Motor neuron (in vitro differentiated cells): ENCODE measurements at regions not wholly inside any gene's neighbourhood (a gene's known extent, or its start where the extent isn't known, plus 50 kb on each side); places are given as distances from the start of the nearest gene placed in this dataset.
"Not testable (repeated sequence)": the region's sequence is repeated elsewhere in the genome, so short reads cannot be mapped to it uniquely, and the experiment has no call there.

Experiments
- ATAC-seq, 8 experiments: fragments of 200-7000 bp; cut with Tn5 transposase; replicated peaks in 6 of 8; 2 replicates each; pipeline ENCODE4 v1.8.0; 2021; ENCODE audit warnings: mild to moderate bottlenecking in 8 of 8, moderate library complexity in 8 of 8
- H3K27ac ChIP-seq, 2 donors: fragments of 250-450 bp; sonication (Bioruptor Pico); 2 replicates each; pipeline ENCODE4 v1.9.0; 2021; ENCODE audit warnings: antibody characterized with exemption in 2 of 2, mild to moderate bottlenecking in 2 of 2, moderate library complexity in 1 of 2
- H3K4me1 ChIP-seq, 2 donors: fragments of 250-450 bp; sonication (Bioruptor Pico); replicated peaks in 1 of 2; 2 replicates each; pipeline ENCODE4 v1.6.1; 2021; ENCODE audit warnings: antibody characterized with exemption in 2 of 2, mild to moderate bottlenecking in 2 of 2, moderate library complexity in 1 of 2
- H3K4me3 ChIP-seq, 5 donors: fragments of 250-450 bp; sonication (Bioruptor Pico); 2 replicates each; pipeline ENCODE4 v1.9.0; 2021; ENCODE audit warnings: antibody characterized with exemption in 5 of 5, mild to moderate bottlenecking in 5 of 5, moderate library complexity in 4 of 5
- WGBS, 10 experiments: fragments of 450-650 bp; shearing (Covaris generic); methylation state at CpG; one replicate each; pipeline ENCODE4 v1.0.0; 2022; 5-methylcytosine and 5-hydroxymethylcytosine counted together
- in situ Hi-C, 9 experiments: fragments of 400-800 bp; cut with MboI; loops; one replicate each; pipeline ENCODE4 v1.15.0; 2021; ENCODE audit warnings: low sequenced_read_pairs in 9 of 9, low pct_unique_long_range_greater_than_20kb in 2 of 9; ENCODE audit not compliant: unreplicated experiment in 9 of 9

DNA sequence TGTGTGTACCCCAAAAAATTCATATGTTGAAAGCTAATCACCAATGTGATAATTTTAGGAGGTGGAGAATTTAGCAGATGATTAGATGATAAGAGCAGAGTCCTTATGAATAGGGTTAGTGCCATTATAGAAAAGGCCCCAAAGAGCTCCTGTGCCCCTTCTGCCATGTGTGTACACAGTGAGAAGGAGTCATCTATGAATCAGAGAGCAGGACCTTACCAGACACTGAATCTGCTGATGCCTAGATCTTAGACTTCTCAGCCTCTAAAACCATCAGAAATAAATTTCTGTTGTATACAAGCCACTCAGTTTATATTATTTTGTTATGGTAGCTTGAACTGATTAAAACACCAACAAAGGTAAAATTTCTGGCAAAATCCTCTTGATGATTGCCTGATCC is 560.0 kb upstream of the CDH2 start:
- H3K4me1 ChIP-seq, result no peaks in the 10 kb centered on the region
- H3K27ac ChIP-seq, result no peak overlapping the region
- H3K4me3 ChIP-seq, result no peak overlapping the region
- ATAC-seq, result no peak
- in situ Hi-C loops, result no loop called here

DNA sequence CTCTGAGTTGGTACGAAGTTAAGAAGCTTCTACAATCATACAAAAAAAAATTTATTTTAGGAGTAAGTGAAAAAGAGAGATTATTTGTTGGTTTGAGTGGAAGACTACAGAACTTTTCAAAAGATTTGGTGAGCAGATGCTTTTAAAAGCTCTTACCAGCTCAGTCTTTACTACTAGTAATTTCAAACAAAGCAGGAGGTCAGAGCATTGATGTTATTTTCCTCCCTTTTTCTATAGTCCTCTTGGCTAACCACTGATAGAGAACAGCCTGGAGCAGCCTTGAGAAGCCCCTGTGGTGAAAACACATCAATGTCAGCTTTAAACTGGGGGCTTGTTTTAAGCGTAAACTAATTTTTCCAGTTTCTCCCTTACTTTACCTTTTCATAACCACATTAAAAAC is 559.3 kb upstream of the CDH2 start:
- no peak for ATAC-seq
- H3K4me1 ChIP-seq, result no peaks in the 10 kb centered on the region
- 0 to 100% (median 90%) methylated on average over 1 to 2 of the region's 2 CpGs for WGBS, 10 experiments
- in situ Hi-C loops, result no loop called here
- no peak overlapping the region for H3K27ac ChIP-seq
- H3K4me3 ChIP-seq, result no peak overlapping the region

DNA sequence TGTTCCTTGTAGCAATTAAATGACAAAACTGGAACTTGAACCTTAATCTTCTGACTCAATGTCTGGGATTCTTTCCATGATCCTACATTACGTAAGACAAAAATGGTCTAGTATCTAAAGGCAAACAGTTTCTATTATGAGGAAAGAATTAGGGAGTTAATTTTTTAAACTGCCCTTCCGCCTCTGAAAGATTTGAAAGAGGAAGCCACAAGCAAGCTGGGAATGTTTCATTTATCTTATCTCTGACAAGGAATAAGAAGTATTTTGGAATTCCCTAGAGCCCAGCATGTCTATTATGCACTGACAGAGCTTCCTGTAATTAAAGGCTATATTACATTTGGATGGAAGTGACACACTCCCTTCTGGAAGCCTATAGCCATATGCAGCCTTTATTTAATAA is 558.8 kb upstream of the CDH2 start:
- H3K27ac ChIP-seq, result no peak overlapping the region
- in situ Hi-C loops, result no loop called here
- H3K4me1 ChIP-seq, result no peaks in the 10 kb centered on the region
- no peak for ATAC-seq
- 36 to 90% (median 78%) methylated on average over 1 to 2 of the region's 2 CpGs; no CpG with 5 or more reads in 1 of the 10 experiments for WGBS, 10 experiments
- no peak overlapping the region for H3K4me3 ChIP-seq

DNA sequence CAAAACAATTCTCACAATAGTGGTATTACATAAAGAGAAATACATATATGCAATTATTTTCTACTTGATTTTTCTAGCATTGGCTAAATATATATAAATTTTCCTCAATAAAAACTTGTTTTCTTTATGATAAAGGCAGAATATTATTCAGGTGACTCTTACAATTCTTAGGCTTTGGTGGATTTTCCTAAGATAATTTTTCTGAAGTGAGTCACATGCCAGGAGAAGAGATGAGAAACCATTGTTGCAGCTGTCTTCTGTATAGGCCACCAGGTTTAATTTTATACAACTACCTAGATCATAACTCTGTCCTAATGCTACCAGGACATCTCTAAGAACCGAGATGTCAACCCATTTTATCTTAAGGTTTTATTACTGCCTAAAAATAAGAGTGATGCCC is 552.4 kb upstream of the CDH2 start:
- Histone ChIP-seq H3K4me1 (no peaks in the 10 kb centered on the region), H3K27ac (no peak overlapping the region), H3K4me3 (no peak overlapping the region)
- in situ Hi-C loops, result no loop called here
- no peak for ATAC-seq
- 0 to 100% (median 84%) methylated on average over 1 of the region's 1 CpG; no CpG with 5 or more reads in 2 of the 10 experiments for WGBS, 10 experiments

GRCh38 chr18:28728891-28729290 is 552.0 kb upstream of the CDH2 start:
- no peak for ATAC-seq
- H3K27ac ChIP-seq, result no peak overlapping the region
- no peaks in the 10 kb centered on the region for H3K4me1 ChIP-seq
- H3K4me3 ChIP-seq, result no peak overlapping the region
- in situ Hi-C loops, result no loop called here
- WGBS, 10 experiments, result 8 to 63% (median 50%) methylated on average over 1 to 2 of the region's 2 CpGs; no CpG with 5 or more reads in 2 of the 10 experiments

GRCh38 chr18:28727189-28727588 is 550.3 kb upstream of the CDH2 start:
- H3K4me1 ChIP-seq, in situ Hi-C loops, H3K4me3 ChIP-seq, H3K27ac ChIP-seq, ATAC-seq: not testable (repeated sequence)
- 75 to 100% (median 97%) methylated on average over 1 to 4 of the region's 4 CpGs; no CpG with 5 or more reads in 3 of the 10 experiments for WGBS, 10 experiments

- WGBS, 10 experiments, result 69 to 100% (median 93%) methylated on average over 1 to 2 of the region's 2 CpGs; no CpG with 5 or more reads in 2 of the 10 experiments
- in situ Hi-C loops, result no loop called here
- Histone ChIP-seq H3K27ac (no peak overlapping the region), H3K4me1 (no peaks in the 10 kb centered on the region), H3K4me3 (no peak overlapping the region)
- no peak for ATAC-seq
These were observed 548.9 kb upstream of the CDH2 start for GRCh38 chr18:28725876-28726275.

DNA sequence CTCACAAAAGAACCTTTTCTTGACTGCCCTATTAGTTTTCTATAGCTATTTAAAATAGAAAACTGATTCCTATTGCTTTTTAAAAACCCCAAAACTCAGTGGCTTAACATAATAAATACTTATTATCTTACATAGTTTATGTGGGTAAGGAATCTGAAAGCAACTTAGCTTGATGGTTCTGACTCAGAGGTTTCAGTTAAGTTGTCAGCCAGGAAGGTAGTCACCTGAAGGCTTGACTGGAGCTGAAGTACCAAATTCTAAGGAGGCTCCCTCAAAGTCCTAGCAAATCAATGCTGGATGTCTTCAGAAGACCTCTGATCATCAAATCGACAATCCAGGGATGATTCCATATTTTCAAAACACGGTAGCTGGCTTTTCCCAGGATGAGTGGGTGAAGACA is 546.6 kb upstream of the CDH2 start:
- 0 to 90% (median 68%) methylated on average over 2 of the region's 2 CpGs; no CpG with 5 or more reads in 2 of the 10 experiments for WGBS, 10 experiments
- Histone ChIP-seq H3K4me3 (no peak overlapping the region), H3K4me1 (no peaks in the 10 kb centered on the region), H3K27ac (no peak overlapping the region)
- no peak for ATAC-seq
- in situ Hi-C loops, result no loop called here

GRCh38 chr18:28718696-28719095 is 541.8 kb upstream of the CDH2 start:
- no peak overlapping the region for H3K4me3 ChIP-seq
- H3K27ac ChIP-seq, result no peak overlapping the region
- no peak for ATAC-seq
- peaks cover 2 to 11% of the 10 kb centered on the region in 2 donors for H3K4me1 ChIP-seq
- in situ Hi-C loops, result no loop called here

DNA sequence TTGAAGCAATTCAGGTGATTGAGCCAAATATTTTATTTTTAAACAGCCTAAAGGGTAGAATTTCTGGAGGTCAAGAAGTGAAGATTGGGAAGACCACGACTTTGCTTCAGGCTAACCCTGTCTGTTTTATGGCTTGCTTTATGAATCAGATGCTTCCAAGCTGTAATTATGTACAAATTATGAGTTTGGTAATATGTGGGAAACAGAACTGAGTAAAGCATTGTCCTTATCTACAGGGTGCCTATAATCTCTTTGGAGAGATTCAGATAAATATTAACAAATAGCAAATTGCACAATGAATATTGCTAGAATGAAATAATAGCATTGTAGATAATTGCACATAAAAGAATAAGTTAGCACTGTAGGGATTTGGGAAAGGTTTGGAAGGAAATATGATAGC is 539.4 kb upstream of the CDH2 start:
- 10 to 100% (median 50%) methylated on average over 1 of the region's 1 CpG; no CpG with 5 or more reads in 2 of the 10 experiments for whole genome bisulfite sequencing, 10 experiments
- in situ Hi-C loops, result no loop called here
- Histone ChIP-seq H3K4me3 (no peak overlapping the region), H3K27ac (no peak overlapping the region), H3K4me1 (peaks cover 2 to 26% of the 10 kb centered on the region in 2 donors)
- peak in 1 of 8 experiments; percentile 30 for ATAC-seq

DNA sequence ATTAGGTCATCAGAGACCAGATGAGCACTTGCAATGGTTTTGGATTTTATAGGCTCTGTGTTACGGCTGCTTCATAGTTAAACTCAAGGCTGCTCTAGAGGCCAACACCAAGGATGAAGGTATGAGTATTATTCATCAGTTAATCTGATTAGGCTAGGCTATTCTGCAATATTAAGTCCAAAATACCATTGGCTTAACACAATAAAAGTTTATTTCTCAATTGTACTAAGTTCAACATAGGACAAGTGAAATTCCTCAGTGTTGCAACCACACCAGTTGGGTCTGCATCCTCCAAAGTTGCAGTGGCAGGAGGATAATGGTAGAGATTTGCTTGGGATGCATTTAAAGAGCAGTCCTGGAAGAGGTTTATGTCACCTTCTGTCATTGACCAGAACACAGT is 538.3 kb upstream of the CDH2 start:
- 80 to 100% (median 100%) methylated on average over 1 of the region's 1 CpG; no CpG with 5 or more reads in 6 of the 10 experiments for WGBS, 10 experiments
- in situ Hi-C loops, result no loop called here

GRCh38 chr18:28714498-28714897 is 537.6 kb upstream of the CDH2 start:
- peaks cover 2 to 26% of the 10 kb centered on the region in 2 donors for H3K4me1 ChIP-seq
- peak in 5 of 8 experiments; percentile 47 to 89 (median 65) for ATAC-seq
- in situ Hi-C loops, result no loop called here
- H3K27ac ChIP-seq, result peak overlapping the region in 1 of 2 donors; percentile 26
- no peak overlapping the region for H3K4me3 ChIP-seq

More for the DNA sequence above, 538.3 kb upstream of the CDH2 start:
- Histone ChIP-seq H3K4me3 (no peak overlapping the region), H3K27ac (peak overlapping the region in 1 of 2 donors; percentile 26), H3K4me1 (peaks cover 2 to 26% of the 10 kb centered on the region in 2 donors)
- no peak for ATAC-seq

DNA sequence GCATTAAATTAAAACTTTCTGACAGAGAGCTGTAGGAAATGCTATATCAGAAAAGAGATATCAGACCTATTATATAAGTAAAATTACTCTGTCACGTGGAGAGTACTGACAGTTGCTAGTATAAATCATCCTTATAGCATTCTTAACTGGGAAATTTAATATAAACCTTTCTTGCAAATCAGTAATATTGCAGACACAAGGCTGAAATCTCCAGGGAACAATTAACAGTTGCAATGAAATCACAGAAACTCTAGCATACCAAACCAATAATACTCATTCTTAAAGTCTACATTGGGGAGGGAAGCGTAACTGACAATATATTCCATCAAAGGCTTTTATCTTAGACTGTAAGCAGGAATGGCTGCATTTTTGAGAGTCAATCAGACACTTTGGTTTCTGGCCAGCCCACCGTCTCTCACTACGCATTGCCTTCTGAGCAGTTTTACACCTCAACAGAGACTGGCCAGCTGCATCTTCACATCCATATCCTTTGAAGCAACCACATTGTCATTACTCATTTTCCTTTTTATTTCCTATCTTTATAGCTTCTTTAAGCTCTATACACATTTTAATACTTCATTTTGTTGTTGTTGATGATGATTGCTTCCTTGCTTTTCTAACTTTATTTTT is 536.0 kb upstream of the CDH2 start:
- no peak overlapping the region for H3K27ac ChIP-seq
- peaks cover 2 to 26% of the 10 kb centered on the region in 2 donors for H3K4me1 ChIP-seq
- no peak overlapping the region for H3K4me3 ChIP-seq
- peak in 3 of 8 experiments; percentile 42 to 61 (median 45) for ATAC-seq
- WGBS, 10 experiments, result 17 to 93% (median 69%) methylated on average over 1 to 4 of the region's 4 CpGs
- in situ Hi-C loops, result no loop called here

DNA sequence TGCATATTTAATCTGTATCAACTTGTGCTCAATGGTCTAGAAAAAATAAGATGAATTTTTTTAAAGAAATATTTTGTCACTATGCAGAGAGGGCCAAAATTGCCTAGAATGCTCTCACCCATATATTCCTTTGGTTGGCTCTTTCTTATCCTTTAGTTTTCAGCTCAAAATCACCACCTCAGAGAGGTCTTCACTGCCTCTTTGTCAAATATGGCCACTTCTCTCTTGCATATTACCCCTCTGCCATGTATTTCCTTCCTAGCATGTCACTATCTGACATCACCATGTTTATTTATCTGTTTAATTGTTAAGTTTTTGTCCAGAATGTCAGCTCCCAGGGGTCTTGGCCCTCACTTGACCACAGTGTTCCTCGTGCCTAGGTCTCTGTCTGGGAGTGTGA is 535.2 kb upstream of the CDH2 start:
- no peak overlapping the region for H3K4me3 ChIP-seq
- peaks cover 2 to 28% of the 10 kb centered on the region in 2 donors for H3K4me1 ChIP-seq
- no peak for ATAC-seq
- WGBS, 10 experiments, result 0 to 100% (median 81%) methylated on average over 1 of the region's 1 CpG; no CpG with 5 or more reads in 2 of the 10 experiments
- no peak overlapping the region for H3K27ac ChIP-seq
- in situ Hi-C loops, result no loop called here
